EH (cell line): ENCODE measurements at regions not wholly inside any gene's neighbourhood (a gene's known extent, or its start where the extent isn't known, plus 50 kb on each side); places are given as distances from the start of the nearest gene placed in this dataset.

Experiments used
- DNase-seq: peaks from one replicate; pipeline ENCODE4 v3.0.0-alpha.2; 2015; ENCODE audit warnings: low read depth

DNA sequence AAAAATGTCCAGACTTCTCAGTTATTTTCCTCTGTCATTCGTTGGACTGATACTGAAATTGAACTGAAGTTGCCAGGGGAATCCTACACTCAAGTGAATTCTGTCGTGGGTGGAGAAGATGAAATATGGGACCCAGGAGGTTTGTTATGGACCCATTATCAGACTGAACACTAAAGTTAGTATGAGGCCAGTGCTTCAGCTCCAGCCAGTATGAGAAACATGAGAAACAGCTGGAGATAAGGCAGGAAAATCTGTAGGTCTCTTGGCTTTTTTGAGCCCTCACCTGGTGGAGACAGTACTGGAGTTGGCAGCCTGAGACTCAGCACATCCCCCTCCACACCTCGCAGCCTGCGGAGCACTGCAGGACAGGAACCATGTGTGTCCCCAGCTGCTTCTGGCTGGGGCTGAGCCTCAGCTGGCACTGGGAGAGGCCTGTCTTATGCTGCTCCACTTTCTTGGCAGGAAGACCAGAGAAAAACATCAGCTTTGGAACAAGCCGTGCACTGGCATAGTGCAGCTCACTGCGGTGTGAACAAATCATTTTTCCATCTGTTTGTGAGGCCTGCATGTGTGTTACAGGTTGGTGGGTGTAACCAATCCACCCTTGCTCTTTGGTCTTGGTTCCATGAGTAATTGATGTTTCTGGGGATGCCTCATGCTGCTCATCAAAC is 641.0 kb downstream of the FGF9 start:
- DNase-seq, result no peak

GRCh38 chr13:22312405-22312803 is 641.5 kb downstream of the FGF9 start:
- DNase-seq, result no peak

DNA sequence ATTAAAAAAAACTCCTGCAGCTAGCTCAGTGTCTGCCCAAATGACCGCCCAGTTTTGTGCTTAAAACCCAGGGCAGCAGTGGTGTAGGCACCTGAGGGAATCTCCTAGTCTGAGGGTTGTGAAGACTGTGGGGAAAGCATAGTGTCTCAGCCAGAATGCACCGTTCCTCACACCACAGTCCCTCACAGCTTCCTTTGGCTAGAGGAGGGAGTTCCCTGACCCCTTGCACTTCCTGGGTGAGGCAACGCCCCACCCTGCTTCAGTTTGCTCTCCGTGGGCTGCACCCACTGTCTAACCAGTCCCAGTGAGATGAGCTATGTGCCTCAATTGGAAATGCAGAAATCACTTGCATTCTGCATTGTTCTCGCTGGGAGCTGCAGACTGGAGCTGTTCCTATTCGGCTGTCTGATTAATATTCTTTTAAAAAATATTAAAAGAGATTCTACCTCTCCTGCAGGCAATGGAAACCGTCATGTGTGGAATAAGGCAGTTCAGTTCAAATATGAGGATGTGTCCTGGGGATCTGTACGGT is 645.7 kb downstream of the FGF9 start:
- no peak for DNase-seq

GRCh38 chr13:22320991-22321390 is 650.1 kb downstream of the FGF9 start:
- no peak for DNase-seq

DNA sequence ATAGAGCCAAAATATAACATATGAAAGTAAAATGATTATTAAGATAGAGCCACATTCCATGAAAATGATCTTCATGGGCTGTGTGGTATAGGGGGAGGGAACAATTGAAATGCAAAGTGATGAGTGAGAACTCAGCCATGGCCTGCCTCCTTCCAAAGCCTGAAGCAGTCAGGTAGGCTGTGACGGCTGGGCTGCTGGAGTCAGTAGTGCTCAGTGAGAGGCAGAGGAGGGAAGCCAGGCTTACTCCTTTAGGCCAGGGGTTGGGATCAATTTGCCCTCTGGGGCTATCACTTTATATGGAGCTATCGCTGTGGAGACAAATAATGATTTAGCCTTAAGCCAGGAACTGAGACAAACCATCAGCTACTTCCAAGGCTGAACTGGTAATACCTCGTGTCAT is 654.9 kb downstream of the FGF9 start:
- no peak for DNase-seq

GRCh38 chr13:22332416-22332815 is 661.5 kb downstream of the FGF9 start:
- DNase-seq, result no peak

DNA sequence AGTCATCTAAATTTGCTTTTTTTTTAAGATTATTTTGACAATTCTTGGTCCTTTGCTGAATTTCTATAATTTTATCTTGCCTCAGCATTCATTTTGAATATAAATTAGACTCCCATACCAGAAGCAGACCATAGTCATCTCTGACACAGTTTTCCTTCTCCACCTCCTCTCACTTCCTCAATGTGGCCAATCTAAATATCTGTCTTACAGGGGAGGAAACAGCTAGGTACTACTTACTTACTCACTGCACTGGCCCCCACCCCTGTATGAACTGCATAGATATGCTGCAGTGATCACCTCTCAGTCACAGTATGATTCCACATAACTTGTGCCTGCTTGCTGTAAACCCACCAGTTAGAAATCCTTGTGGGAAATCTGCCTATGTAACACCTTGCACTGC is 665.6 kb downstream of the FGF9 start:
- DNase-seq, result no peak

DNA sequence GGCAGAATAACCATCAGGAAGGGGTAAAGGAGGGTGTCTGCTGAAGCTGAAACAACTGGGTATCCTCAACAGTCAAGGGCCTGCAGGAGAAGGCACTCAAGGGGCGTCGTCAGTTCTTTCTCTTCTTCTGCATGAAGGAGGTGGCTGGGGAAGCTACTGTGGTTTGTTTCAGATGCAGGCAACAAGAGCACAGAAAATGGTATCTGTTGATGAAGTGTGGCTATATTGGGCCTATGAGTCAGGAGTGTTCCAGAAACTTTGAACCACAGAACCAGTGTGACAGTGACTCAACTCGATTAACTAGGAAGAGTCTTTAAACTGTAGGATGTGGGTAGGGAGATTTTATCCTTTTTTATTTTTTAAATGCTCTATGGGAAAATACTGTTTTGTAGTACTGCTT is 686.3 kb downstream of the FGF9 start:
- DNase-seq, result no peak

DNA sequence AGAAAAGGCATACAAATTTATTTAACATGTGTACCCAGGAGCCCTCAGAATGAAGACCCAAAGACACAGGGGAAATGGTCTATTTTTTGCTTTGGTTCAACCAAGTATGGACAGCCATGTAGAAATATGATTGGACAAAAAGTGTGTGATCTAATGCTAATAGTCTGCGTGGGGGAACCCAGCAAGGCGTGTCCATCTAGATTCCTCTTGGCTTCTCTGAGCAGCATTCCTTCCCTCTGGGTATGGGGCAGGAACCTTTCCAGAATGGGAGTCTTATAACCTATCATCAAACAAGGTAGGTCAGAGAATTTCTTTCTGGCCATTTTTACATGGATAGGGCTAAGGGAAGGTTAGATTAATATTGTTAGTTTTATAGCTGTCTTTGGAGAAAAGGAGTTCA is 698.2 kb downstream of the FGF9 start:
- no peak for DNase-seq

DNA sequence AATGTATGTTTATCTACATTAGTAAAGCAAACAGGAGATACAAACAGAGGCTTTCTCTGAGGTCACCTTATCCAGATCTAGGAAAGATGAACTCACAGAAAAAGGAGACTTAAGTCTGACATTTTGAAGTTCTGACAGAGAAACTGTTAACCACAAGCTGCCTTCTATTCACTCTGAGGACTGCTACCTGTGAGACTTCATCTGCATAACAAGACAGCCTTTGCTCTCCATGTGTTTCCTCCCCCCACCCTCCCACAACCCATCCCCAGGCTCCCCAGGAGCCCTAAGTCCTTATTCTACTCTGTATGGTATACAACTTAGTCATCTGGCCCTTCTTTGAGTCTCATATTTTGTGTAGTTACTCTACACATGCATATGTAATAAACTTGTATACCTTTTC is 699.0 kb downstream of the FGF9 start:
- no peak for DNase-seq

DNA sequence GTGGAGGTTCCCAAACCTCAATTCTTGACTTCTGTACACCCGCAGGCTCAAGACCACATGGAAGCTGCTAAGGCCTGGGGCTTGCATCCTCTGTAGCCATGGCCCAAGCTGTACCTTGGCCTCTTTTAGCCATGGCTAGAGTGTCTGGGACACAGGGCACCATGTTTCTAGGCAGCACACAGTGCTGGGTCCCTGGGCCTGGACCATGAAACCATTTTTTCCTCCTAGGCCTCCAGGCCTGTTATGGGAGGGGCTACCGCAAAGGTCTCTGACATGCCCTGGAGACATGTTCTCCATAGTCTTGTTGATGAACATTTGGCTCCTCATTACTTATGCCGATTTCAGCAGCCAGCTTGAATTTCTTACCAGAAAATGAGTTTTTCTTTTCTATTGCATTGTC is 701.4 kb downstream of the FGF9 start:
- DNase-seq, result no peak

- no peak for DNase-seq
Observed at GRCh38 chr13:22375151-22375550, 704.3 kb downstream of the FGF9 start.

GRCh38 chr13:22387899-22388298 is 717.0 kb downstream of the FGF9 start:
- no peak for DNase-seq

DNA sequence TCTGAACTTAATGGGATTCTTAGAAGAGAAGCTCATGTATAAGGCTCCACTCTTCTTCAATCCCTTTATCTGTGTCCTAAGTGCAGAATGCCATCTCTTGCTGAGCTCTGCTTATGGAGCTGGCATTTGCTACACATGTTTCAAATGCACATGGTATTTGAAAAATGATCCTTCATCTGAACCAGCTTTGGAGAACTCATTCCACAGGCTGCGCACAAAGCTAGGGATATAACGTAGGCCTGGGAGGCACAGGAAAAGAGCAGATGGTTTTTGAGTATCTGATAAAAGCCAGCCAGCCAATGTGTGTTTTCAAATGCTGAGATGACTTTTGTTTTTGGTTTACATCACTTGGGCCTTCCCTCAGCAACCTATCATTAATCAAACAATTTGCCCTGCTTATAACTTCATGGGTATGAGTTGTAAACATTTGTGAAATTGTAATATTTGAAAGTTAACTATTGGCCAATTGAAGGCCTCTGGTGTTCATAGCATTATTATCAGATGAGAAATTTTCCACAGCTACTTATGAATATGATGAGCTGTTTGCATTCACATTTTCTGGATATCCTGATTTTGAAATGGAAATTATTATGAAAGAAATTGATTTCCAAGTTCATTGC is 729.0 kb downstream of the FGF9 start:
- no peak for DNase-seq

DNA sequence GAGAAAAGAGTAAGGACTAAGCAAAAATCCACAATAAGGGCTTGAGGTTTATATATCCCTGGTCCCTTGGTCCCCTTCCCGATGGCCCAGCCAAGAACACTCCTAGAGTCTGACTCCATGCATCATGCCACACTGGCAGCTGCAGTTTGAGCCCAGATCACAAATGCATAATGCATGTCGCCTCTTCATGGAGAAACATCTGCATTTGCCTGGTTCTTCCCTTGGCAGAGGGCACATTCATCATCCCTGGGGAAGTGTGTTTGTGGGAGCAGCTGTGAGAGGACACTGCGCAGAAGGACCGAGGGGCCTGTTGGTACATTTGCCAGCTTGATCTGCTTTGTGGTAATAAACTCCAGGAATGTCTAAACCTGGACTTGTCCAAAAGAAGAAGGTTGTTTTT is 731.8 kb downstream of the FGF9 start:
- no peak for DNase-seq

GRCh38 chr13:22403144-22403543 is 732.3 kb downstream of the FGF9 start:
- no peak for DNase-seq

GRCh38 chr13:22405891-22406290 is 735.0 kb downstream of the FGF9 start:
- no peak for DNase-seq

DNA sequence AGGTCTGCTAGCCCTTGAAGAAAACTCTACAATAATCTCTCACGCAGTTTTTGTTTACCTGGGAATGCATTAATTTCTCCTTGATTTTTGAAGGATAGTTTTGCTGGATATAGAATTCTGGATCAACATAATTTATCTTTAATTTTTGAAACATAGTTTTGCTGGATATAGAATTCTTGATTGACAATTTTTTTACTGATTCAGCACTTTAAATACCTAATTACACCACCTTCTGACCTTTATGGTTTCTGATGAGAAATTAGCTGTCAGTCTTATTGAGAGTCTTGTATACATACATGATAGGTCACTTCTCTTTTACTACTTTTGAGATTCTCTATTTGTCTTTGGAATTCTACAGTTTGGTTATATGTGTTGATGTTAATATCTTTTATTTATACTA is 741.6 kb downstream of the FGF9 start:
- no peak for DNase-seq

DNA sequence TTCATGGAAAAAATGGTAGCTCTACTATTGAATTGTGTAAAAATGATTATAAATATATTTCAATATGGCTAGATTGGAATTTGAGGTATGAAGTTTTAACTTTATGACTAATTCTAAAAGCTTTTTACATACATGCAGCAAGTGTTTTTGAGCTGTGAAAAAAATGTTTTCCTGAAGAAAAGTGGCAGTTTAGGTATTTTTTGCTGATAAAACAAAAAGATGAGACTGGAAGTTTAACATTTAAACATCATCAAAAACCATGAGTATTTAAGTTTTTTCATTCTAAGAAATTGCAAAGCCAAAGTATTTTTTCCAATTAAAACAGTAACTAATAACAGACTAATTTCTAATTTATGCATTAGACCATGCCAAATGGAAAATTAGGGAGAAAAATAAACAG is 751.1 kb downstream of the FGF9 start:
- no peak for DNase-seq

GRCh38 chr13:22422712-22423111 is 751.8 kb downstream of the FGF9 start:
- DNase-seq, result no peak

- no peak for DNase-seq
Observed at GRCh38 chr13:22423261-22423660, 752.4 kb downstream of the FGF9 start.

DNA sequence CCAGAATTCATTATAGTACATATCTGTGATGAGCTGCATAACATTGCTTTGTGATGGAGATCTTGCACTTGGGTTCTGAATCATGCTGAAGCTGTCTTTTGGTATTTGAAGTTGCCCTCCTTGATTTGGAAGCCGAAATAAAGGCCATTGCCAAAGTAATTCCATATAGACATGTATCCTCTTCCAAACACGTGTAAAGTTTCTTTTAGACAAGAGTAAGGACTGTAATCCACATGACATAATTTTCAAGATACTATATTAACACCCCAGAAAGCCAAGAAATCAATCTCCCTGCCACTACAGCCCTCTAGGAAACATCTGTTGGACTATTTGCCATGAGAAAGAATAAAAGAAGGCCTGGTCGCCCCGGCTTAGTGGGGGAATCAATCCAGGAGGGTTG is 754.2 kb downstream of the FGF9 start:
- DNase-seq, result no peak

DNA sequence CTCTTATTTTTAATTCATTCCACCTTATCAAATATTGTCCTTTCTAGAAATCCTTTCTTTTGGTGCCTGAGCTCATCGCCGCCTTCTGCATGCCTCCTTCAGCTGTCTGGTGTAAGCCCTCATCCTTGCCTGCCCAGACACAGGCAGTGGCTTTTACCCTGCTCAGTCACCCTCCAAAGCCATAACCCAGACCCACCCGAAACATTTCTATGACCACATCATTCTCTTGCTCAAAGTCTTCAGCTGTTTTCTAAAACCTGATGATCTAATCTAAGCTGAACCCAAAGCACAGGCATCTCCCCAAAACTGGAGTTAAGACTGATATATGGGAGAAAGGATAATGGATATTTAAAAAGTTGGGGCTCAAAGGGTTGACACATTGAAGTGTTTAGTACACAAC is 753.7 kb upstream of the SGCG start:
- DNase-seq, result no peak

- DNase-seq, result no peak
Observed at GRCh38 chr13:22427783-22428182, 753.0 kb upstream of the SGCG start.
